ENCODE measurements at regions not wholly inside any gene's neighbourhood (a gene's known extent, or its start where the extent isn't known, plus 50 kb on each side); places are given as distances from the start of the nearest gene placed in this dataset.

- TF ChIP-seq EZH2phosphoT487 (IDR thresholded peaks at IDR 0.05; ENCODE audit: insufficient read depth, low read depth) (no peak), EZH2 (IDR thresholded peaks at IDR 0.05; ENCODE audit: insufficient read depth, poor library complexity, severe bottlenecking) (no peak)
Measured at GRCh38 chrX:78527263-78527662, 131.9 kb downstream of the RTL3 start.

Measured in GM23248 (cell line).